GM12872 (cell line): ENCODE measurements at regions not wholly inside any gene's neighbourhood (a gene's known extent, or its start where the extent isn't known, plus 50 kb on each side); places are given as distances from the start of the nearest gene placed in this dataset.

Source experiments
- TF ChIP-seq, protein P1 (sequence below): IDR thresholded peaks from 3 replicates; pipeline ENCODE4 v1.5.1; 2011; ENCODE audit warnings: low read depth, mild to moderate bottlenecking, low read length, moderate library complexity; ENCODE audit not compliant: insufficient read depth

DNA sequence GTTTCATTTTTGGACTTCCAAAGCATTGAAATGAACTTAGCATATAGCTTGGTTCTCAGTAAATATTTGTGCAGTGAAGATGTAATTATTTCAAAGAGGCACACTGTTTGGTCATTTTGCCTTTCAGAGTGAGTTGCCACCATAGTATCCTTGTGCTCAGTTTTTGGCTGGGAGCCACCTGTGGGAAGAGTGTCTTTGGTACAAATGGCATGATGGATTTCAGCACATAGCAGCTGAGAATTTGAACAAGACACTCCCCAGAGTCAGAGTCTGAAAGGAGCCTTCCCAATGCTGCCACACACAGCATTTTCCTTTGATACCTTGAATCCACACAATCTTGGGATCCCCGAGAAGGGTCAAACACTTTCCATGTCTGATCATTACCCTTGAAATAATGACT, 897.2 kb upstream of the ARPP21 start:
- TF ChIP-seq, protein P1, sequence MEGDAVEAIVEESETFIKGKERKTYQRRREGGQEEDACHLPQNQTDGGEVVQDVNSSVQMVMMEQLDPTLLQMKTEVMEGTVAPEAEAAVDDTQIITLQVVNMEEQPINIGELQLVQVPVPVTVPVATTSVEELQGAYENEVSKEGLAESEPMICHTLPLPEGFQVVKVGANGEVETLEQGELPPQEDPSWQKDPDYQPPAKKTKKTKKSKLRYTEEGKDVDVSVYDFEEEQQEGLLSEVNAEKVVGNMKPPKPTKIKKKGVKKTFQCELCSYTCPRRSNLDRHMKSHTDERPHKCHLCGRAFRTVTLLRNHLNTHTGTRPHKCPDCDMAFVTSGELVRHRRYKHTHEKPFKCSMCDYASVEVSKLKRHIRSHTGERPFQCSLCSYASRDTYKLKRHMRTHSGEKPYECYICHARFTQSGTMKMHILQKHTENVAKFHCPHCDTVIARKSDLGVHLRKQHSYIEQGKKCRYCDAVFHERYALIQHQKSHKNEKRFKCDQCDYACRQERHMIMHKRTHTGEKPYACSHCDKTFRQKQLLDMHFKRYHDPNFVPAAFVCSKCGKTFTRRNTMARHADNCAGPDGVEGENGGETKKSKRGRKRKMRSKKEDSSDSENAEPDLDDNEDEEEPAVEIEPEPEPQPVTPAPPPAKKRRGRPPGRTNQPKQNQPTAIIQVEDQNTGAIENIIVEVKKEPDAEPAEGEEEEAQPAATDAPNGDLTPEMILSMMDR = no peak

DNA sequence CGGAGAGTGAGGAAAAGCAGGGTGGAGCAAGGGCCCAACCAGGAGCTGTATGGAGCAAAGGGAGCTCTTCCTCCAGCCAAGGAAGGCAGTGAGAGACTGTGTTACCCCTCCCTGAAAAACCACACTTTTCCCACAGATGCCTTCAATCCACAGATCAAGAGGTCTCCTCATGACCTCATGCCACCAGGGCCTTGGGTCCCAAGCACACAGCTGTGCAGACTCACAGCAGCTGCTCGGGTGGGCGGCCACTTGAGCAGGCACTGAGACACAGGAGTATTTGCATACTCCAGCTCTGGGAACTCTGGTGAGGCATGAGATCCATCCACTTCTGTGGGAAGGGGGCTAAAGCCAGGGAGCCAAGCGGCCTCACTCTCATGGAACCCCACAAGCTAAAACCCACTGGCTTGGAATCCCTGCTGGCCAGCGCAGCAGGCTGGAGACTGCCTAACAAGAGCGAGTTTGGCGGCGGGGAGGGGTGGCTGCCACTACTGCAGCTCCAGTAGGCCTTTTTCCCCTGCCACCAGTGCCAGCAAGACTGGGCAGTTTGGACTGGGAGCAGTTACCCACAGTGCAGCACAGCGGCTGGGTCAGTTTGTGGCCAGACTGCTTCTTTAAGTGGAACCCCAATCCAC, 880.6 kb upstream of the ARPP21 start:
- TF ChIP-seq, protein P1 = no peak

- TF ChIP-seq, protein P1 = no peak
Observed at GRCh38 chr3:34777386-34777785, 861.9 kb upstream of the ARPP21 start.

DNA sequence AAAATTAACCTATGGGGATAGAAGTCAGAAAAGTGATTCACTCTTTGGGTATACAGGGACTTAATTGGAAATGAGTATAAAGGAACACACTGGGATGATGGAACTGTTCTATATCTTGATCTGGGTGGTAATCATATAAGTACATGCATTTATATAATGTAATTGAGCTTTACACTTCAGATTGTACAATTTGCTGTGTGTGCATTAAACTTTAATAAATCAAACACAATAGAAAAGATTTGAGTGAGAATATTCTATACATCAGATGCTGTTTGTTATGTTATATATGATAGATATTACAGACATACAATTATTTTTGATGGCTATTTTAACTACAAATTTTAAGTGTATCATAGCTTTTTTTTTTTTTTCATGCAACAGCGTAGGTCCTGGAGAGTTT, 860.2 kb upstream of the ARPP21 start:
- TF ChIP-seq, protein P1 = no peak

DNA sequence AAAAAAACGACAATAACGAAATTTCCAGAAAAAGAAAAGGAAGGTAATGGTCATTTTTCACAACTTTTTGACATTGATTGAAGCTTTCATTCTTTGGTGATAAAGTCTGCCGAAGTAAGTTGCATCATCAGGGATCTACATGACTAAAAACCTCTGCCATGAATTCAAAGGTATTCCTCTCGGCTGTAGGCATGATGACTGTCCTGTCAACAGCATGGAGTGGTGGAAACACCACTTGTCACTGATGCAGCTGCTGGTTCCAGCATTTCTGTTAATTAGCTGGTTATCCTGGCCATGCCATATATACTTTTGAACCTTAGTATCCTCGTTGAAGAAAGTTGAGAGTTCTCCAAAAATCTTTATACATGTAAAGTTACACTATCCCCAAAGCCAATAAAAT, 859.0 kb upstream of the ARPP21 start:
- TF ChIP-seq, protein P1 = no peak

DNA sequence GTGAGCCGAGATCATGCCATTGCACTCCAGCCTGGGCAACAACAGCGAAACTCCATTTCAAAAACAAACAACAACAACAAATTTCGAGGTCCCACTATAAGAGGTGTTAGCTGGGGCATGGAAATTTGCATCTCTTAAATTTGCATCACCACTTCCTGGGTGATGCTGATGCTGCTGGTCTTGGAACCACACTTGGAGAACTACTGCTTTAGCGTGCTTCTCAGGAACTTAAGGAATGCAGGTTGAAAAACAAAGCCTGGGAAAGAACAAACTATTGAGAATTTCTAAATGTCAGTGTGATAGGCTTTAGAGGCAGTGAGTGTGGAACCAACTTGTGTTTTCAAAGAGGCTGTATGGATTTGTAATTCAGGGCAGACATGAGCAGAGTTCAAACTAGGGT, 858.4 kb upstream of the ARPP21 start:
- TF ChIP-seq, protein P1 = no peak

GRCh38 chr3:34782871-34783270, 856.5 kb upstream of the ARPP21 start:
- TF ChIP-seq, protein P1 = no peak
